Hepatocyte (in vitro differentiated cells): ENCODE measurements at regions not wholly inside any gene's neighbourhood (a gene's known extent, or its start where the extent isn't known, plus 50 kb on each side); places are given as distances from the start of the nearest gene placed in this dataset.

ENCODE experiments used
- DNase-seq: peaks from one replicate; pipeline ENCODE4 v3.0.0-alpha.2; 2016; ENCODE audit warnings: low spot score
- H2AFZ ChIP-seq: fragments of 200-600 bp; sonication (generic); 2 replicates; pipeline ENCODE4 v1.6.0; 2016; ENCODE audit warnings: antibody characterized with exemption, mild to moderate bottlenecking
- H3K27ac ChIP-seq: fragments of 200-600 bp; sonication (generic); 2 replicates; pipeline ENCODE4 v1.5.1; 2016; ENCODE audit warnings: mild to moderate bottlenecking
- H3K27me3 ChIP-seq: fragments of 200-600 bp; sonication (generic); 2 replicates; pipeline ENCODE4 v1.6.1; 2016
- H3K36me3 ChIP-seq: fragments of 200-600 bp; sonication (generic); replicated peaks from 2 replicates; pipeline ENCODE4 v1.5.1; 2016; ENCODE audit warnings: low read depth; ENCODE audit not compliant: insufficient read depth
- H3K4me1 ChIP-seq: fragments of 200-600 bp; sonication (generic); 2 replicates; pipeline ENCODE4 v1.5.1; 2016; ENCODE audit warnings: mild to moderate bottlenecking, moderate library complexity; ENCODE audit not compliant: insufficient read depth
- H3K4me2 ChIP-seq: fragments of 200-600 bp; sonication (generic); 2 replicates; pipeline ENCODE4 v1.6.0; 2016
- H3K4me3 ChIP-seq: fragments of 200-600 bp; sonication (generic); 2 replicates; pipeline ENCODE4 v1.5.1; 2016; ENCODE audit warnings: mild to moderate bottlenecking
- H3K79me2 ChIP-seq: fragments of 200-600 bp; sonication (generic); 2 replicates; pipeline ENCODE4 v1.6.0; 2017; ENCODE audit warnings: mild to moderate bottlenecking
- H3K9me2 ChIP-seq: fragments of 200-600 bp; sonication (generic); replicated peaks from 2 replicates; pipeline ENCODE4 v1.6.0; 2017; ENCODE audit warnings: mild to moderate bottlenecking; ENCODE audit not compliant: insufficient read depth
- H3K9me3 ChIP-seq: fragments of 200-600 bp; sonication (generic); 2 replicates; pipeline ENCODE4 v1.5.1; 2016; ENCODE audit warnings: low read depth, mild to moderate bottlenecking
- H4K20me1 ChIP-seq: fragments of 200-600 bp; sonication (generic); 2 replicates; pipeline ENCODE4 v1.6.0; 2016; ENCODE audit warnings: mild to moderate bottlenecking; ENCODE audit not compliant: insufficient read depth, poor library complexity, severe bottlenecking
- EZH2 ChIP-seq: fragments of 200-600 bp; sonication (generic); IDR thresholded peaks from 2 replicates; pipeline ENCODE4 v1.6.1; 2016; ENCODE audit warnings: antibody characterized with exemption, mild to moderate bottlenecking, borderline replicate concordance
- EZH2phosphoT487 ChIP-seq: fragments of 200-600 bp; sonication (generic); IDR thresholded peaks from one replicate; pipeline ENCODE4 v1.6.1; 2018; ENCODE audit warnings: antibody characterized with exemption, mild to moderate bottlenecking, low read depth, moderate library complexity; ENCODE audit not compliant: unreplicated experiment, severe bottlenecking
- WGBS: methylation state at CpG from one replicate; pipeline ENCODE4 v1.1.6; 2016; ENCODE audit warnings: low lambda C conversion rate; ENCODE audit errors: missing lambda C conversion rate; 5-methylcytosine and 5-hydroxymethylcytosine counted together
- TF ChIP-seq, protein P1 (sequence below): fragments of 200-600 bp; sonication (generic); IDR thresholded peaks from 2 replicates; pipeline ENCODE4 v1.5.1; 2016; ENCODE audit warnings: antibody characterized with exemption, mild to moderate bottlenecking; ENCODE audit not compliant: poor library complexity

DNA sequence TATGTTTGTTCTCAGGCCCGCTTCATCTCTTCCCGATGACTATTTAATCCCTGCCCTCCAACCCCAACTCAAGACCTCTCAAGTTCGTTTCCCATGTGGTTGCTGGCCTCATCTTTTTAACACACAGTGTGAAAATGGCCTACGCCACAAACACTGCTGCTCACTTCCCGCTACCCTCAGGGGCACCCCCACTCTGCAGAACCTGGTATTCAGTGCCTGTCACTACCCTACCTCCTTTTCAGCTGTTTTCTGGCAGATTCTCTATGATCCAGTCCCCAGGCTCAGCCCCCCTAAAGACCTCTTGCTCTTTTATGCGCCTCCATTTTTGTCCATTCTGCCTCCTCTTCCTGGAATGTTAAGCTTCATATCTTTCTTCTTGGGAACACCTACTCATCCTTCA is 152.6 kb upstream of the C1orf174 start:
- DNase-seq = no peak
- Histone ChIP-seq H3K27ac (no peak overlapping the region), H3K36me3 (no peaks in the 10 kb centered on the region), H3K27me3 (no peaks in the 10 kb centered on the region), H3K9me3 (no peaks in the 10 kb centered on the region), H3K9me2 (no peaks in the 10 kb centered on the region), H3K4me3 (no peak overlapping the region), H4K20me1 (no peaks in the 10 kb centered on the region), H2AFZ (no peak overlapping the region), H3K4me1 (no peaks in the 10 kb centered on the region), H3K4me2 (no peak overlapping the region), H3K79me2 (no peaks in the 10 kb centered on the region)
- 82% methylated on average over 6 of the region's 6 CpGs for WGBS
- TF ChIP-seq EZH2phosphoT487 (no peak), EZH2 (no peak)
- TF ChIP-seq, protein P1, sequence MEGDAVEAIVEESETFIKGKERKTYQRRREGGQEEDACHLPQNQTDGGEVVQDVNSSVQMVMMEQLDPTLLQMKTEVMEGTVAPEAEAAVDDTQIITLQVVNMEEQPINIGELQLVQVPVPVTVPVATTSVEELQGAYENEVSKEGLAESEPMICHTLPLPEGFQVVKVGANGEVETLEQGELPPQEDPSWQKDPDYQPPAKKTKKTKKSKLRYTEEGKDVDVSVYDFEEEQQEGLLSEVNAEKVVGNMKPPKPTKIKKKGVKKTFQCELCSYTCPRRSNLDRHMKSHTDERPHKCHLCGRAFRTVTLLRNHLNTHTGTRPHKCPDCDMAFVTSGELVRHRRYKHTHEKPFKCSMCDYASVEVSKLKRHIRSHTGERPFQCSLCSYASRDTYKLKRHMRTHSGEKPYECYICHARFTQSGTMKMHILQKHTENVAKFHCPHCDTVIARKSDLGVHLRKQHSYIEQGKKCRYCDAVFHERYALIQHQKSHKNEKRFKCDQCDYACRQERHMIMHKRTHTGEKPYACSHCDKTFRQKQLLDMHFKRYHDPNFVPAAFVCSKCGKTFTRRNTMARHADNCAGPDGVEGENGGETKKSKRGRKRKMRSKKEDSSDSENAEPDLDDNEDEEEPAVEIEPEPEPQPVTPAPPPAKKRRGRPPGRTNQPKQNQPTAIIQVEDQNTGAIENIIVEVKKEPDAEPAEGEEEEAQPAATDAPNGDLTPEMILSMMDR = no peak

GRCh38 chr1:4053160-4053748 is 153.2 kb upstream of the C1orf174 start:
- Histone ChIP-seq H4K20me1 (no peaks in the 10 kb centered on the region), H3K4me1 (no peaks in the 10 kb centered on the region), H3K4me2 (no peak overlapping the region), H3K9me2 (no peaks in the 10 kb centered on the region), H3K27me3 (no peaks in the 10 kb centered on the region), H3K79me2 (no peaks in the 10 kb centered on the region), H3K27ac (no peak overlapping the region), H3K36me3 (no peaks in the 10 kb centered on the region), H2AFZ (no peak overlapping the region), H3K4me3 (no peak overlapping the region), H3K9me3 (no peaks in the 10 kb centered on the region)
- DNase-seq = no peak
- 90% methylated on average over 8 of the region's 8 CpGs for WGBS
- TF ChIP-seq EZH2 (no peak), EZH2phosphoT487 (no peak)
- TF ChIP-seq, protein P1 = no peak

DNA sequence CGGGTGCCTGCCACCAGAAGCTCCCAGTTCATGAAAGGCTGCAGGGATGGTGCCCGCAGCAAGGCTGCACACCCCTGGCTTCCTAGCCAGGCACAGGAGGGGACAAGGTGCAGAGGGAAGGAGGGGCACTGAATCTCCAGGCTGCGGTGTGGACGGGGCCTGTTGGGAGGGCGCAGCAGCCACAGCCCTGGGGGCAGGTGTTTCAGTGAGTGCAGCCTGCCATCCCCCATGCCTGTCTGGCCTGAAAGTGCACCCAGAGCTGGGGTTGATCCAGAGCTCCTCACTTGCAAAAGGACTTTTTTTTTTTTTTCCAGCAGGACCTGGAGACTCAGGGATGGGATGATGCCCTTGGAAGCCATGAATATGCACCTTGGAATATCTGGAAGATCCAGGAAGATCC is 153.7 kb upstream of the C1orf174 start:
- Histone ChIP-seq H3K79me2 (no peaks in the 10 kb centered on the region), H3K36me3 (no peaks in the 10 kb centered on the region), H3K9me3 (no peaks in the 10 kb centered on the region), H3K27me3 (no peaks in the 10 kb centered on the region), H2AFZ (no peak overlapping the region), H3K4me2 (no peak overlapping the region), H3K4me3 (no peak overlapping the region), H3K4me1 (no peaks in the 10 kb centered on the region), H4K20me1 (no peaks in the 10 kb centered on the region), H3K9me2 (no peaks in the 10 kb centered on the region), H3K27ac (no peak overlapping the region)
- DNase-seq = no peak
- 93% methylated on average over 5 of the region's 5 CpGs for WGBS
- TF ChIP-seq EZH2 (no peak), EZH2phosphoT487 (no peak)
- TF ChIP-seq, protein P1 = no peak
